NCI-H2196 (cell line): ENCODE measurements at regions not wholly inside any gene's neighbourhood (a gene's known extent, or its start where the extent isn't known, plus 50 kb on each side); places are given as distances from the start of the nearest gene placed in this dataset.
"Not testable (repeated sequence)": the region's sequence is repeated elsewhere in the genome, so short reads cannot be mapped to it uniquely, and the experiment has no call there.

Experiments
- DNase-seq: peaks from one replicate; lab custom pipeline; 2025; ENCODE audit not compliant: unreplicated experiment; lab: John Stamatoyannopoulos, UW

GRCh38 chr1:201637282-201638079 is 98.6 kb downstream of the NAV1 start:
- DNase-seq: no peak

DNA sequence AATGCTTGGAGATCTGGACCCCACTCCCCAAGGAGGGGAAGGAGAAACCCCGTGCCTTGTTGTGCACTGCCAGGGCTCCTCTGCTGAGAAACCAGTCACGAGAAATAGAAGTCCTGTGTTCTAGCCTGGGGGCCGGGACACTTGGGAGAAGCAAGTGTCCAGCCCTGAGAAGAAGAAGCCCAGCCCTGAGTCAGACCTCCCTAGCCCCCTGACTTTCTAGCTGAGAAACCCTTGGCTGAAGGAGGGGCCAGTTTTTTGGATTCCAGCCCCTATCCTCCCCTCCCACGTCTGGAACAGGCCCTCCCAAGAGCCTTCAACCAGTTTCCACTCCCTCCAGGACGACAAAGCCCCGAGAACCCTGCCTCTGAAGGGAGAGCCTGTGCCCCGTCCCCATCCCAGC is 100.5 kb downstream of the NAV1 start:
- no peak for DNase-seq

GRCh38 chr1:201639826-201640225 is 100.9 kb downstream of the NAV1 start:
- DNase-seq: no peak

GRCh38 chr1:201640624-201641023 is 101.7 kb downstream of the NAV1 start:
- DNase-seq: no peak

DNA sequence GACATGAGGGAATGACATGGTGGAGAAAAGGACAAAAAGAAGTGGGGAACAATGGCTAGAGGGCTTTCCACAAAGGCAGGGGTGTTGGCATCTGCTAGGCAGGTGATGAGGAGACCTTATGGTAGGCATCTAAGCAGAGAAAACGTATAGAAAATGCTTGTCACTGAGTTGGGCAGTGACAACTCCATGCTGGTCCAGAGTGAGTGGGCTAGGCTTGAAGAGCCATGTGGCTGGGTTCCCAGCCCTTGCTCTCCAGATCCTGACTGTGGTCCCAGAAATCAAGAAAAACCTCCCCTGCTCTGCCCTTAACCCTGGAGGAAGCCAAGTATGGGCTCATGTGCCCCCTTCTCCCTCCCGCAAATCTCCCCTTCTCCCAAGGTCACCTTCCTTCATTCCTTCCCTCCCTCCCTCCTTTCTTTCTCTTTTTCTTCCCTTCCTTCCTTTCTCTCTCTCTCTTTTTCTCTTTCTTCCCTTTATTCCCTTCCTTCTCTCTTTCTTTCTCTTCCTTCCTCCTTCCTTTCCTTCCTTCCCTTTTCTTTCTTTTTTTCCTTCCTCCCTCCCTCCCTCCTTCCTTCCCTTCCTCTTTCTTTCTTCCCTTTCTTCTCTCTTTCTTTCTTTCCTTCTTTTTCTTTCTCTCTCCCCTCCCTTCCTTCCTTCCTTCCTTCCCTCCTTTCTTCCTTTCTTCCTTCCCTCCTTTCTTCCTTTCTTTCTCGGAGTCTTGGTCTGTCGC is 102.8 kb downstream of the NAV1 start:
- DNase-seq: no peak

DNA sequence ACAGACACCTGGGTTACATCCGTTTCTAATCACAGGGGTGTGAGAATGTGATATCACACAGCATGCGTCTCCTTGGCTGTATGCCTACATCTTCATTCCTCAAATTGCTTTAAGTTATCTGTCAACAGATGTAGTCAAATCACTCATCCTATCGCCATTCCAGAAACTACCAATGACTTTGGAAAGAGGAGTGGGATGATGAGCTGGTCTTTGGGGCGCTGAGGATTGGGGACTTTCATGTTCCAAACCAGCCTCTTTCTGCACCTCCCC is 104.8 kb downstream of the NAV1 start:
- DNase-seq: no peak

DNA sequence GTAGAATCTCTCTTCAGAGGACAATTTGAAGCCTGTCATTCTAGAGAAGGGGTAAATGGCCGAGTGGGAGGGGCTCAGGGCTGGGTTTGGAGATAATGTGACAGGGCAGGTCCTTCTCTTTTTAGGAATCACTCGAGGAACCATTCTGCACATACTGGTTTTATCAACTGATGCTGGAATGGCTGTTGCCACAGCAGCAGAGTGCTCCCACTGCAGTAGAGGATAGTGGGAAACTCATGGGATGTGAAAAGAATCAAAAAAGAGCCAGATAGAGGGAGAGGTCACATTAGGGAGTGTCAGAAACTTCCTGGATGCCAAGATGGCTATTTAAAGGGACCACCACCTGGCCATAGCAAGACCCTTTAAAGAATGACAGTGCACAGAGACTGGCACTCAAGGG is 105.3 kb downstream of the NAV1 start:
- DNase-seq: no peak

DNA sequence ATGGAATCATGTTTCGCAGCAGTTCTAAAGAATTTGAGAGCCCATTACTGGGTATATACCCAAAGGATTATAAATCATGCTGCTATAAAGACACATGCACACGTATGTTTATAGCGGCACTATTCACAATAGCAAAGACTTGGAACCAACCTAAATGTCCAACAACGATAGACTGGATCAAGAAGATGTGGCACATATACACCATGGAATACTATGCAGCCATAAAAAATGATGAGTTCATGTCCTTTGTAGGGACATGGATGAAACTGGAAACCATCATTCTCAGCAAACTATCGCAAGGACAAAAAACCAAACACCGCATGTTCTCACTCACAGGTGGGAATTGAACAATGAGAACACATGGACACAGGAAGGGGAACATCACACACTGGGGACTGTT is 106.1 kb downstream of the NAV1 start:
- not testable (repeated sequence) for DNase-seq

- DNase-seq: no peak
Measured at GRCh38 chr1:201645956-201646355, 107.0 kb downstream of the NAV1 start.

DNA sequence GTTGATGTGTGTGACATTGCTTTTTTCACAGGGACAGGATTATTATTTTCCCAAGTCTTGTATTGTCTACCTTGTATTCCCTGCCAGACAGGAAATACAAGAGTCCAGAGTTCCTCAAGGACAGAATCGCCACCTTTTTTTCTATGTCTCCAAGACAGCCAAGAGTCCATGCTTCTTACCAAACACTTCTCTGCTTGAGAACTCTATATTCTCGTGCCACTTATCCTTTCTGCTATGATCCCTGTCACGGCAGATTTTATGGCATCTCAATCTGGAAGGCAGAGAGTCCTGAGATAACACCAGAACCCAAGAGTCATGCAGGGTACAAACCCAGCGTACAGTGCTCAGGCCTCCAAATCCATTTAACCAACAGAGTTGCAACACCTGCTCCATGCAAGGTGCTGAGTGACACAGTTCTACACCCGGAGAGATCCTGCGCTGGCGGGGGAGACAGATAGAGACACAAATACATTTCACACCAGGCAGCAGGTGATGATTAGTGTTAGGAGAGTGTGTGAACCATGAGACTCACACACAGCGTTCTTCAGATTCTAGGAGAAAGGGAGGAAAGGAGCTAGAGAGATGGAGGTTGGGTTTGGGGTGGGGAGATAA is 107.6 kb downstream of the NAV1 start:
- DNase-seq: no peak

- DNase-seq: no peak
Measured at GRCh38 chr1:201647094-201647493, 108.2 kb downstream of the NAV1 start.

DNA sequence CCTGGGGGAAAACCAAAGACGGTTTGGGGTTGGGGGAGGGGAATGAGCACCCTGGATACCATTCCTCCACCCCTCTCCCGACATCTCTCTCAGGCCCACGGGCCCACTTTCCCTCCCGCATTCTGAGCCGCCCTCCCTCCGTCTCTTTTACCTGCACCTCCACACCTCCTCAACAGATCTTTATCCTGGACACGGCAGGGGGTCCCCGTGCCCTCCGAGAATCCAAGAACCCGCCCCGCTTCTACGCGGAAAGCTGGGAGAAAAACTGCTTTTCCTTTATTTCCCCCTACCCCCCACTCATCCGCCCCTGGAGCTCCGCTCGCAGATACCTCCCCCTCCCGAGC is 108.8 kb downstream of the NAV1 start:
- no peak for DNase-seq

DNA sequence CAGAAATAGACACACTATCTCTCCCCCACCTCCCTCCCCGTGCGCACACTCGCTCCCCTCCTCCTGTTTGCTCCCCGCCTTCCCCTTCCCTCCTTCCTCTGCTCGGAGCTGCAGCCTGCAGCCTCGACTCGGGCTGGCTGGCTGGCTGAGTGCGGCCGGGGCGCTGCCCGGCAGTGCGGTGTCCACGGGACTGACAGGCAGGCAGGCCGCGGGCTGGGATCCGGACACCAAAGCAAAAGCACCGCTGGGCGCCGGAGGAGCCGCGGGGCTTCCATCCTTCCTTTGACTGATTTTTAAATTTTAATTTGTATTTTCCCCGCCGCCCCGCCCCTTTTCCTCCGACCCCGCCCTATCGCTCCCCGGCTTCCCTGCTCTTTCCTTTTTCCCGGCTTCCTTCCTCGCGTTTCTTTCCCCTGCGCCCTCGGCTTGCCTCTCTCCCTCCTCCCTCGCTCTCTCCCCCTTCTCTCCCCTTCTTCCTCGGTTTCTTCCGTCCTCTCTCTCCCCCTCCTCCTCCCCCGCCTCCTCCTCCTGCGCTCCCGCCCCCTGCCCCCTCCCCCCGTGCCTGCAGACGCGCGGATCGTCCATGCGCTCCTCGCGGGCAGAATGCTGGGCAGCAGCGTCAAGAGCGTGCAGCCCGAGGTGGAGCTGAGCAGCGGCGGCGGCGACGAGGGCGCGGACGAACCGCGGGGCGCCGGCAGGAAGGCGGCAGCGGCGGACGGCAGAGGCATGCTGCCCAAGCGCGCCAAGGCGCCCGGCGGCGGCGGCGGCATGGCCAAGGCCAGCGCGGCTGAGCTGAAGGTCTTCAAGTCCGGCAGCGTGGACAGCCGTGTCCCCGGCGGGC is 109.4 kb downstream of the NAV1 start:
- DNase-seq: peak; percentile 54

GRCh38 chr1:201648907-201649721 is 110.2 kb downstream of the NAV1 start:
- no peak for DNase-seq

DNA sequence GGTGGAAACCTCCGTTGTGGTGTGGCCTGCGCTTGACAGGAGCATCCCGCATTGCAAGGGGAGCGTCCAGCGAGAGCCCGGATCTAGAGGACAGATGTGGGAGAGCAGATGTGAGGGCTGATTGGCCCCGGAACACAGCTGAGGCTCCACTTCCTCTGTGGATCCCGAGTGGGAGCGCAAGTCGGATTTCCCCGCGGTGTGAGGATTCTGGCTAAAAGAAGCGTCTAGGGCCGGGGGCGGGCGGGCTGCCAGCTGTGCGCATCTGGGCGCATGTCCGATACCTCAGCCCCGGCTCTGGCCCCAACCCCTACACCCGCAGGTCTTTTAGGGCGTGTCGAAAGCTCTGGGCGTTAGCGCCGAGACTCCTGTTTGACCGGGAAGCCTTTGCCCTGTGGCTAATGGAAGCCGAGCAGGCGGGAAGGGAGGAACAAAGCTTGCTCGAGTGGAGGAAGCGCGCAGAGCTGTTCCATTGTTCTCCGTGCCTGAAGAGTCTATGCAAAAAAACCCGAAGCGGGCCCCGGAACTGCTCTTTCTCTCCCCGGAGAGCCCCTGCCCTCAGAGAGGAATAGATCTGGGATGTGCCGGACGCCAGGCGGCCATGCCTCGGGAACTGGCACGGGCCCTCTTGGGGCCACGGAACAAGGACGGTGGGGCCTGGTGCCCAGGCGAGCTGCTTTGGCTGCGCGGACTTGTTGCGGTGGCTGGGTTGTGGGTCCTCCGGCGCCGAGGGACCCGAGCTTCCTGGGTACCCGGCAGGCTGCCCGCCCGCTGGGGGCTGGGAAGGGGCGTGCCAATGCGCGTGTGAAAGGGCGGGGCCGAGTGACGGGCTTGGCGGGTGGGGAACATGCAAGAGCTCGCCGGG is 111.1 kb downstream of the NAV1 start:
- DNase-seq: peak; percentile 83

GRCh38 chr1:201650623-201650933 is 111.7 kb downstream of the NAV1 start:
- DNase-seq: no peak

DNA sequence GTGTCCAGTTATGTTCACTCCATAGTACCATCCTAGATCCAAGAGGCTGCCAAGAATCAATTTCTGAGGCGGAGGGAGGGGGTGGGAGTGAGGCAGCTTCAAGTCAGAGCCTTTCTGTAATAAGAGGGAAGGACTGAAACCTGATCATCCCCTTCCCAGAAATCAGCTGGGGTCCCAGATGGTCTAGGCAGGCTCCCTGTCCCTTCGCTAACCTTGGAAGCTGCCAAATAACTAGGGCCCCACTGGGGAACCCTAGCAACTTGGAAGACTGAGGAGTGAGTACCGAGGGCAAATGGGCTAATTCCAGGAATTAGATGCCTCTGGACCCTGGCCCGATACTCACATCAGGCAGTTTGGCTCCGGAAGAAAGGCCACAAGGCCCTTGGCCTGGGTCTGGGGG is 113.3 kb downstream of the NAV1 start:
- DNase-seq: no peak

- peak; percentile 35 for DNase-seq
Measured at GRCh38 chr1:201653233-201653632, 114.3 kb downstream of the NAV1 start.

- DNase-seq: no peak
Measured at GRCh38 chr1:201653883-201654282, 115.0 kb downstream of the NAV1 start.

- no peak for DNase-seq
Measured at GRCh38 chr1:201655243-201655642, 116.3 kb downstream of the NAV1 start.
